DOHH2 (cell line): ENCODE measurements at regions not wholly inside any gene's neighbourhood (a gene's known extent, or its start where the extent isn't known, plus 50 kb on each side); places are given as distances from the start of the nearest gene placed in this dataset.

Experiments used
- CTCF ChIP-seq: fragments of 200-600 bp; sonication (generic); IDR thresholded peaks from one replicate; pipeline ENCODE4 v1.5.1; 2014; ENCODE audit warnings: antibody characterized with exemption, mild to moderate bottlenecking, low read depth, low read length; ENCODE audit not compliant: poor library complexity, severe bottlenecking
- EZH2phosphoT487 ChIP-seq: fragments of 200-600 bp; sonication (generic); IDR thresholded peaks from 2 replicates; pipeline ENCODE4 v1.6.1; 2017; ENCODE audit warnings: borderline replicate concordance, mild to moderate bottlenecking, antibody characterized with exemption, low read length, moderate library complexity, mixed read lengths

GRCh38 chr14:84969501-84969900, 560.4 kb upstream of the FLRT2 start:
- TF ChIP-seq CTCF (no peak), EZH2phosphoT487 (no peak)
